Astrocyte (in vitro differentiated cells and primary cell): ENCODE measurements at regions not wholly inside any gene's neighbourhood (a gene's known extent, or its start where the extent isn't known, plus 50 kb on each side); places are given as distances from the start of the nearest gene placed in this dataset.

Source experiments
- DNase-seq: peaks from one replicate; pipeline ENCODE4 v3.0.0-alpha.2; 2010; ENCODE audit warnings: low read depth
- FAIRE-seq: peaks from 2 replicates; lab custom pipeline; 2011; peaks lifted over from hg19 to GRCh38; lab: Jason Lieb, UNC
- H2AFZ ChIP-seq: 2 replicates; pipeline ENCODE4 v1.6.0; 2012; ENCODE audit warnings: low read depth, low read length, inconsistent platforms
- H3K27ac ChIP-seq: 2 replicates; pipeline ENCODE4 v1.5.1; 2011; ENCODE audit warnings: low read depth, low read length, inconsistent platforms
- H3K27me3 ChIP-seq: 2 replicates; pipeline ENCODE4 v1.6.0; 2011; ENCODE audit warnings: low read length, inconsistent platforms; ENCODE audit not compliant: insufficient read depth
- H3K36me3 ChIP-seq: 2 replicates; pipeline ENCODE4 v1.5.1; 2011; ENCODE audit warnings: low read length, inconsistent platforms; ENCODE audit not compliant: insufficient read depth
- H3K4me1 ChIP-seq: 2 replicates; pipeline ENCODE4 v1.5.1; 2011; ENCODE audit warnings: low read length, inconsistent platforms; ENCODE audit not compliant: insufficient read depth
- H3K4me2 ChIP-seq: 2 replicates; pipeline ENCODE4 v1.6.0; 2012; ENCODE audit warnings: low read length, inconsistent platforms
- H3K4me3 ChIP-seq: 2 replicates; pipeline ENCODE4 v1.5.1; 2011; ENCODE audit warnings: low read depth, mild to moderate bottlenecking, low read length, inconsistent platforms; ENCODE audit not compliant: insufficient read depth
- H3K79me2 ChIP-seq: 2 replicates; pipeline ENCODE4 v1.6.0; 2012; ENCODE audit warnings: mild to moderate bottlenecking, low read length, inconsistent platforms; ENCODE audit not compliant: insufficient read depth
- H3K9ac ChIP-seq: 2 replicates; pipeline ENCODE4 v1.6.0; 2012; ENCODE audit warnings: mild to moderate bottlenecking, low read length, inconsistent platforms
- H3K9me3 ChIP-seq: 2 replicates; pipeline ENCODE4 v1.5.1; 2012; ENCODE audit warnings: low read depth, mild to moderate bottlenecking, low read length, inconsistent platforms; ENCODE audit not compliant: insufficient read depth
- H4K20me1 ChIP-seq: 2 replicates; pipeline ENCODE4 v1.6.0; 2012; ENCODE audit warnings: low read length, inconsistent platforms; ENCODE audit not compliant: insufficient read depth
- H3K27ac Mint-ChIP-seq: one replicate; pipeline ENCODE4 v1.8.0; 2021; ENCODE audit warnings: mild to moderate bottlenecking, mixed read lengths; ENCODE audit not compliant: unreplicated experiment
- H3K27me3 Mint-ChIP-seq: one replicate; pipeline ENCODE4 v1.8.0; 2021; ENCODE audit warnings: low read depth, mixed read lengths; ENCODE audit not compliant: unreplicated experiment
- H3K36me3 Mint-ChIP-seq: one replicate; pipeline ENCODE4 v1.8.0; 2021; ENCODE audit warnings: low read depth, mixed read lengths; ENCODE audit not compliant: unreplicated experiment
- H3K4me1 Mint-ChIP-seq: one replicate; pipeline ENCODE4 v1.8.0; 2021; ENCODE audit warnings: low read depth, mixed read lengths; ENCODE audit not compliant: unreplicated experiment
- H3K4me3 Mint-ChIP-seq: one replicate; pipeline ENCODE4 v1.8.0; 2021; ENCODE audit warnings: mild to moderate bottlenecking, moderate library complexity, mixed read lengths; ENCODE audit not compliant: unreplicated experiment
- H3K9me3 Mint-ChIP-seq: one replicate; pipeline ENCODE4 v1.8.0; 2021; ENCODE audit warnings: mild to moderate bottlenecking, mixed read lengths; ENCODE audit not compliant: unreplicated experiment
- EZH2 ChIP-seq: IDR thresholded peaks from 2 replicates; pipeline ENCODE4 v1.6.1; 2012; ENCODE audit warnings: mild to moderate bottlenecking, low read length, inconsistent platforms; ENCODE audit not compliant: insufficient read depth
- TF ChIP-seq, protein P1 (sequence below): IDR thresholded peaks from 2 replicates; pipeline ENCODE4 v1.5.1; 2011; ENCODE audit warnings: low read depth, mild to moderate bottlenecking, inconsistent platforms, low read length, moderate library complexity; ENCODE audit not compliant: insufficient read depth

DNA sequence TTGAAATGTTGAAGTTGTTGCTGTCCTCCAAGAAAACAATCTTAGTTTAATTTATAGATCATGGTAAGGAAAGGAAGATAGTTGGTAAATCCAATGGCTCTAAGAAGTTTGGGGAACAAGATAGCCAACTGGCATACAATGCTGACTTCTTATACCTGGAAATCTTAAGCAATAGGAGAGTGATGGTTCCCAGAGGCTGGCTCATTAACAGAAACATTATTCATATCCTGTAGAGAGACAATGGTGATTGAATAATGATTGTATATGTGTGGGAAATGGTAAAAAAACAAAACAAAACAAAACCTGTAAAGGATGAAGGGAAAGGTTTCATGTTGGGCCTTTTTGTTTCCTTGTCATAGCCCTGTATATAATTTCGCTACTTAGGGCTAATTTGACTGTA is 174.9 kb upstream of the CTSO start:
- no peak overlapping the region for H3K4me2 ChIP-seq
- Mint-ChIP-seq H3K36me3 (no peaks in the 10 kb centered on the region), H3K4me3 (no peak overlapping the region), H3K9me3 (no peaks in the 10 kb centered on the region), H3K4me1 (peaks cover 7% of the 10 kb centered on the region), H3K27me3 (no peaks in the 10 kb centered on the region), H3K27ac (no peak overlapping the region)
- H3K36me3 ChIP-seq, result no peaks in the 10 kb centered on the region
- no peaks in the 10 kb centered on the region for H3K79me2 ChIP-seq
- H3K27ac ChIP-seq, result no peak overlapping the region
- no peak for TF ChIP-seq EZH2
- TF ChIP-seq, protein P1, sequence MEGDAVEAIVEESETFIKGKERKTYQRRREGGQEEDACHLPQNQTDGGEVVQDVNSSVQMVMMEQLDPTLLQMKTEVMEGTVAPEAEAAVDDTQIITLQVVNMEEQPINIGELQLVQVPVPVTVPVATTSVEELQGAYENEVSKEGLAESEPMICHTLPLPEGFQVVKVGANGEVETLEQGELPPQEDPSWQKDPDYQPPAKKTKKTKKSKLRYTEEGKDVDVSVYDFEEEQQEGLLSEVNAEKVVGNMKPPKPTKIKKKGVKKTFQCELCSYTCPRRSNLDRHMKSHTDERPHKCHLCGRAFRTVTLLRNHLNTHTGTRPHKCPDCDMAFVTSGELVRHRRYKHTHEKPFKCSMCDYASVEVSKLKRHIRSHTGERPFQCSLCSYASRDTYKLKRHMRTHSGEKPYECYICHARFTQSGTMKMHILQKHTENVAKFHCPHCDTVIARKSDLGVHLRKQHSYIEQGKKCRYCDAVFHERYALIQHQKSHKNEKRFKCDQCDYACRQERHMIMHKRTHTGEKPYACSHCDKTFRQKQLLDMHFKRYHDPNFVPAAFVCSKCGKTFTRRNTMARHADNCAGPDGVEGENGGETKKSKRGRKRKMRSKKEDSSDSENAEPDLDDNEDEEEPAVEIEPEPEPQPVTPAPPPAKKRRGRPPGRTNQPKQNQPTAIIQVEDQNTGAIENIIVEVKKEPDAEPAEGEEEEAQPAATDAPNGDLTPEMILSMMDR, result no peak
- no peaks in the 10 kb centered on the region for H3K4me1 ChIP-seq
- FAIRE-seq, result no peak
- H3K9ac ChIP-seq, result no peak overlapping the region
- H3K9me3 ChIP-seq, result no peaks in the 10 kb centered on the region
- H3K27me3 ChIP-seq, result no peaks in the 10 kb centered on the region
- no peak overlapping the region for H2AFZ ChIP-seq
- no peak overlapping the region for H3K4me3 ChIP-seq
- H4K20me1 ChIP-seq, result no peaks in the 10 kb centered on the region
- no peak for DNase-seq

DNA sequence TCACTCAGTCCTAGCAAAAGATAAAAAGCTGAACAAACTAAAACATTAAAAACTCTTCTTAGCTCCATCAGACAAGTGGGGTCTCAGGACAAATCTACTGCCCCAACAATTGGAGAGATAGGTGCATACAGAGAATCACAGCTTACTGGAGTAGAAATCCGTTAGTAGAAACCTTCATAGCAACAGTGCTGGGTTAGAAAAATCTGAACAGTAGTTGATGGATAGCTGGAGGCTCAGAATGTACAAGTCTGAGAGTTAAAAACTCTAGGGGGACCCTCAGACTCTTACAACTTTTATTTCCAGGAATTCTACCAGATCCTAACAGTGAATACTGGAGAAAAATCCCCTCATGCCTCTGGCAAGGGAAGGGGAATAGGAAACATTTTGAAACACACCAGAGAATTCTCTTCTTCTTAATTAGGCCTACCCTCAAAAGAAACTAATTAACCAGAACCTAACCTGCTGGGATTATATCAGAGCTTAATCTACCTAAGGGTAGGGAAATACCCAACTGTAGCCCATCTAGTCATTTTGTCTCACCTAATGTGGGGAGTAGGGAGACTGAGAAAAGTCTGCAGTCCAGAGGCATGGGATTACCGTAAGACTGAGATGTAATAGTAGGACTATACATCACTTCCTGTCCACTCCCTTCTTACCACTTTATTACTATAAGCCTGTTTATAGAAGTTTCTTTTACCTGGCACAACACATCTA is 165.0 kb upstream of the CTSO start:
- Histone ChIP-seq H3K4me2 (peak overlapping the region; percentile 4), H3K4me3 (no peak overlapping the region), H3K79me2 (no peaks in the 10 kb centered on the region), H3K27me3 (no peaks in the 10 kb centered on the region), H4K20me1 (no peaks in the 10 kb centered on the region), H3K9ac (no peak overlapping the region), H3K4me1 (peaks cover 14% of the 10 kb centered on the region), H2AFZ (no peak overlapping the region), H3K9me3 (no peaks in the 10 kb centered on the region), H3K36me3 (no peaks in the 10 kb centered on the region), H3K27ac (no peak overlapping the region)
- Mint-ChIP-seq H3K27me3 (no peaks in the 10 kb centered on the region), H3K9me3 (no peaks in the 10 kb centered on the region), H3K27ac (peak overlapping the region; percentile 47), H3K4me1 (peaks cover 28% of the 10 kb centered on the region), H3K36me3 (no peaks in the 10 kb centered on the region), H3K4me3 (no peak overlapping the region)
- DNase-seq, result no peak
- FAIRE-seq, result no peak
- TF ChIP-seq, protein P1, result no peak
- no peak for TF ChIP-seq EZH2

DNA sequence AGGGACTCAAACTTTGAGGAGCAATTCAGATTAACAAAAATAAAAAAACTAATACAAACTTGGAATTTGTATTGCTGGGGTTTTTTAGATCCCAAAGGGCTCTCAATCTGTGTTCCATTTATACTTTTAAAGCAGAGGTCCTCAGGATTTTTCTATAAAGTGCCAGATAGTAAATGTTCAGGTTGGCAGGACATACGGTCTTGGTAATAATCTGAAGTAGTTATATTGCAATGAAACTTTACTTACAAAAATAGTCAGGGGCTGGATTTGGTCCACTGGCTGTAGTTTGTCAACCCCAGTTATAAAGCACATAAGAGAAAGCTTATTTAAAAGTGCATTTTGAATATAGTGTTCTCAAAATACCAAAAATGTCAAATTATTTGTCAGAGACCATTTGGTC is 164.1 kb upstream of the CTSO start:
- H3K27me3 Mint-ChIP-seq, result no peaks in the 10 kb centered on the region
- H3K4me1 Mint-ChIP-seq, result peaks cover 35% of the 10 kb centered on the region
- no peak overlapping the region for H3K9ac ChIP-seq
- no peaks in the 10 kb centered on the region for H3K79me2 ChIP-seq
- no peaks in the 10 kb centered on the region for H3K27me3 ChIP-seq
- H4K20me1 ChIP-seq, result no peaks in the 10 kb centered on the region
- no peak overlapping the region for H3K4me3 Mint-ChIP-seq
- no peaks in the 10 kb centered on the region for H3K36me3 Mint-ChIP-seq
- no peaks in the 10 kb centered on the region for H3K9me3 Mint-ChIP-seq
- H3K27ac Mint-ChIP-seq, result no peak overlapping the region
- no peaks in the 10 kb centered on the region for H3K9me3 ChIP-seq
- peaks cover 14% of the 10 kb centered on the region for H3K4me1 ChIP-seq
- DNase-seq, result no peak
- FAIRE-seq, result no peak
- no peak overlapping the region for H3K4me2 ChIP-seq
- no peaks in the 10 kb centered on the region for H3K36me3 ChIP-seq
- no peak overlapping the region for H2AFZ ChIP-seq
- H3K4me3 ChIP-seq, result no peak overlapping the region
- TF ChIP-seq, protein P1, result no peak
- no peak for TF ChIP-seq EZH2
- H3K27ac ChIP-seq, result no peak overlapping the region
